Right atrium auricular region (tissue), 2 donors: ENCODE measurements at regions not wholly inside any gene's neighbourhood (a gene's known extent, or its start where the extent isn't known, plus 50 kb on each side); places are given as distances from the start of the nearest gene placed in this dataset.

Experiments used
- DNase-seq: peaks from one replicate; pipeline ENCODE4 v3.0.0-alpha.2; 2019; ENCODE audit warnings: low spot score
- H3K27ac ChIP-seq, 2 donors: fragments of 200-600 bp; sonication (generic); 1 replicate in 1 of 2; 2 replicates in 1 of 2; pipeline ENCODE4 v1.5.1; 2016 to 2019
- H3K27me3 ChIP-seq, 2 donors: fragments of 200-600 bp; sonication (generic); one replicate each; pipeline versions ENCODE4 v1.5.1 to v1.6.0; 2017 to 2019
- H3K36me3 ChIP-seq: fragments of 200-600 bp; sonication (generic); one replicate; pipeline ENCODE4 v1.5.1; 2016
- H3K4me1 ChIP-seq, 2 donors: fragments of 200-600 bp; sonication (generic); one replicate each; pipeline versions ENCODE4 v1.5.1 to v1.6.0; 2017 to 2019
- H3K4me3 ChIP-seq, 2 donors: fragments of 200-600 bp; sonication (generic); 1 replicate in 1 of 2; 2 replicates in 1 of 2; pipeline ENCODE4 v1.5.1; 2017 to 2019; ENCODE audit warnings: mild to moderate bottlenecking in 1 of 2, moderate library complexity in 1 of 2
- H3K9me3 ChIP-seq, 2 donors: fragments of 200-600 bp; sonication (generic); one replicate each; pipeline ENCODE4 v1.5.1; 2019
- CTCF ChIP-seq, 2 donors: fragments of 200-600 bp; sonication (generic); IDR thresholded peaks; one replicate each; pipeline ENCODE4 v1.5.1; 2019; ENCODE audit warnings: antibody characterized with exemption in 2 of 2

GRCh38 chr1:209383907-209384709 lies 199.4 kb upstream of the CAMK1G start:
- no peaks in the 10 kb centered on the region for H3K9me3 ChIP-seq
- no peaks in the 10 kb centered on the region for H3K4me1 ChIP-seq
- H3K36me3 ChIP-seq, result no peaks in the 10 kb centered on the region
- DNase-seq, result no peak
- H3K27me3 ChIP-seq, result no peaks in the 10 kb centered on the region
- no peak overlapping the region for H3K4me3 ChIP-seq
- TF ChIP-seq CTCF (IDR thresholded peaks at IDR 0.05), result no peak
- H3K27ac ChIP-seq, result no peak overlapping the region

GRCh38 chr1:209384710-209385550 lies 198.6 kb upstream of the CAMK1G start:
- no peaks in the 10 kb centered on the region for H3K4me1 ChIP-seq
- no peak for TF ChIP-seq CTCF (IDR thresholded peaks at IDR 0.05)
- H3K4me3 ChIP-seq, result no peak overlapping the region
- H3K27ac ChIP-seq, result no peak overlapping the region
- H3K27me3 ChIP-seq, result no peaks in the 10 kb centered on the region
- H3K36me3 ChIP-seq, result no peaks in the 10 kb centered on the region
- DNase-seq, result no peak
- H3K9me3 ChIP-seq, result no peaks in the 10 kb centered on the region

GRCh38 chr1:209386156-209386555 lies 197.4 kb upstream of the CAMK1G start:
- no peaks in the 10 kb centered on the region for H3K4me1 ChIP-seq
- no peaks in the 10 kb centered on the region for H3K36me3 ChIP-seq
- no peak for TF ChIP-seq CTCF (IDR thresholded peaks at IDR 0.05)
- no peaks in the 10 kb centered on the region for H3K9me3 ChIP-seq
- no peak overlapping the region for H3K27ac ChIP-seq
- no peak for DNase-seq
- no peaks in the 10 kb centered on the region for H3K27me3 ChIP-seq
- H3K4me3 ChIP-seq, result no peak overlapping the region

- Histone ChIP-seq H3K9me3 (no peaks in the 10 kb centered on the region), H3K27ac (no peak overlapping the region), H3K36me3 (no peaks in the 10 kb centered on the region), H3K27me3 (no peaks in the 10 kb centered on the region), H3K4me3 (no peak overlapping the region), H3K4me1 (no peaks in the 10 kb centered on the region)
- TF ChIP-seq CTCF (IDR thresholded peaks at IDR 0.05), result no peak
- DNase-seq, result no peak
Measured at GRCh38 chr1:209387271-209387968, 196.1 kb upstream of the CAMK1G start.

- DNase-seq, result no peak
- no peak for TF ChIP-seq CTCF (IDR thresholded peaks at IDR 0.05)
- no peaks in the 10 kb centered on the region for H3K36me3 ChIP-seq
- H3K4me3 ChIP-seq, result no peak overlapping the region
- no peaks in the 10 kb centered on the region for H3K4me1 ChIP-seq
- no peak overlapping the region for H3K27ac ChIP-seq
- no peaks in the 10 kb centered on the region for H3K27me3 ChIP-seq
- no peaks in the 10 kb centered on the region for H3K9me3 ChIP-seq
Measured at GRCh38 chr1:209387969-209388329, 195.6 kb upstream of the CAMK1G start.
